SK-N-SH treated with all-trans-retinoic acid at 6 μM for 48 hours (cell line): ENCODE measurements at regions not wholly inside any gene's neighbourhood (a gene's known extent, or its start where the extent isn't known, plus 50 kb on each side); places are given as distances from the start of the nearest gene placed in this dataset.

Experiments
- GLIS3 ChIP-seq: fragments of 250-450 bp; sonication (Bioruptor Pico); IDR thresholded peaks from 2 replicates; pipeline ENCODE4 v1.5.0; 2020; ENCODE audit warnings: mild to moderate bottlenecking, moderate library complexity
- TF ChIP-seq, protein P1 (sequence below): fragments of 250-450 bp; sonication (Bioruptor Pico); IDR thresholded peaks from 2 replicates; pipeline ENCODE4 v1.5.0; 2020; ENCODE audit warnings: mild to moderate bottlenecking, moderate library complexity

DNA sequence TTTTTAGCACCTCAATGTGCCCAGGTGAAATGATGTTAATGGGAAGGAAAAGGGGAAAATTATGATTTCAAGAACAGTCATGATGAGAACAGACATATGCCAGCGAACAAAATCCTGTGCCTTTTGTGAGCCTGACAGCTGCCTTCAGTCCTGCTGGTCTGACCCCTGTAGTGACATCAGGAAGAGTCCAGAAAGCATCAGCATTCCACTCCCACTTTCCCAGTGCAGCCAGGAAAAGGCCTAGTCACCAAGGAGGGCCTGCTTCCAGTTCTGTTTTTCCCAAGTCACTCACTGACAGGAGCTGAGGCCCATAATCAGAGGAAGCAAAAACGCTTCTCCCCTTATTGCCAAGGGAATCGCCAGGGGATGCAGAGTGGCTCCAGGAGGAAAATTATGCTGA is 218.4 kb downstream of the ABHD5 start:
- no peak for TF ChIP-seq GLIS3 (CRISPR knock-in tag)
- TF ChIP-seq, protein P1, sequence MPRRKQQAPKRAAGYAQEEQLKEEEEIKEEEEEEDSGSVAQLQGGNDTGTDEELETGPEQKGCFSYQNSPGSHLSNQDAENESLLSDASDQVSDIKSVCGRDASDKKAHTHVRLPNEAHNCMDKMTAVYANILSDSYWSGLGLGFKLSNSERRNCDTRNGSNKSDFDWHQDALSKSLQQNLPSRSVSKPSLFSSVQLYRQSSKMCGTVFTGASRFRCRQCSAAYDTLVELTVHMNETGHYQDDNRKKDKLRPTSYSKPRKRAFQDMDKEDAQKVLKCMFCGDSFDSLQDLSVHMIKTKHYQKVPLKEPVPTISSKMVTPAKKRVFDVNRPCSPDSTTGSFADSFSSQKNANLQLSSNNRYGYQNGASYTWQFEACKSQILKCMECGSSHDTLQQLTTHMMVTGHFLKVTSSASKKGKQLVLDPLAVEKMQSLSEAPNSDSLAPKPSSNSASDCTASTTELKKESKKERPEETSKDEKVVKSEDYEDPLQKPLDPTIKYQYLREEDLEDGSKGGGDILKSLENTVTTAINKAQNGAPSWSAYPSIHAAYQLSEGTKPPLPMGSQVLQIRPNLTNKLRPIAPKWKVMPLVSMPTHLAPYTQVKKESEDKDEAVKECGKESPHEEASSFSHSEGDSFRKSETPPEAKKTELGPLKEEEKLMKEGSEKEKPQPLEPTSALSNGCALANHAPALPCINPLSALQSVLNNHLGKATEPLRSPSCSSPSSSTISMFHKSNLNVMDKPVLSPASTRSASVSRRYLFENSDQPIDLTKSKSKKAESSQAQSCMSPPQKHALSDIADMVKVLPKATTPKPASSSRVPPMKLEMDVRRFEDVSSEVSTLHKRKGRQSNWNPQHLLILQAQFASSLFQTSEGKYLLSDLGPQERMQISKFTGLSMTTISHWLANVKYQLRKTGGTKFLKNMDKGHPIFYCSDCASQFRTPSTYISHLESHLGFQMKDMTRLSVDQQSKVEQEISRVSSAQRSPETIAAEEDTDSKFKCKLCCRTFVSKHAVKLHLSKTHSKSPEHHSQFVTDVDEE (CRISPR knock-in tag): no peak
